HG03378 (cell line): ENCODE measurements at regions not wholly inside any gene's neighbourhood (a gene's known extent, or its start where the extent isn't known, plus 50 kb on each side); places are given as distances from the start of the nearest gene placed in this dataset.
"Not testable (repeated sequence)": the region's sequence is repeated elsewhere in the genome, so short reads cannot be mapped to it uniquely, and the experiment has no call there.

ENCODE experiments used
- ATAC-seq: cut with Tn5 transposase; IDR thresholded peaks from one replicate; pipeline ENCODE4 v1.9.1; 2021; ENCODE audit warnings: mild to moderate bottlenecking, moderate library complexity; ENCODE audit not compliant: unreplicated experiment

DNA sequence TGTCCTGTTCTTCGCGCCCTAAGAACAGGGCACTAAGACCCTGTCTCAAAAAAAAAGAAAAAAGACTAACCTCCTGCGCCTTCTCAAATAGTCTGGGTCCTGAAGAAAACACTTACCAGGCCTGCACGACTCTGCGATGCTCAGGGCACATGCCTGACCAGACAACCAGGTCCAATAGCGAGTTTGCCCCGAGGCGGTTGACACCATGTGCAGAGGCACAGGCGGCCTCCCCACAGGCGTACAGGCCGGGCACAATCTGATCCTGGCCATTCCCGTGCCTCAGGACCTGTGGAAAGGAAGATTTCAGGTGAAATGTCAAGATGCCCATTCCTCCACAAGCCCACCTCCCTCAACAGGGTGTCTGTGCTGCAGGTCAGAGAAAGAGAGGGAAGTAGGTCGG lies 65.9 kb upstream of the TNK2 start:
- ATAC-seq: not testable (repeated sequence)

DNA sequence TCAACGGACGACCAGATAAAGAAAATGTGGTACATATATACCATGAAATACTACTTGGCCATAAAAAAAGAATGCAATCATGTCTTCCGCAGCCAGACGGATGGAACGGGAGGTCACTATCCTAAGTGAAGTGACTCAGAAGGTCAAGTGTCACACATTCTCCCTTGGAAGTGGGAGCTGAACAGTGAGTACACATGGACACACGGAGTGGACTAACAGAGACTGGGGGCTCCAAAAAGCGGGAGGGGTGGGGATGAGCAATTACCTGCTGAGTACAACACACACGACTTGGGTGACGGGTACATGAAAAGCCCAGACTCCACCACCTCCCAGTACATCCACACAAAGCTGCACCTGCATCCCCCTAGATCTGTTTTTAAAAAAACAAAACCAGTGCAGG lies 62.5 kb upstream of the TNK2 start:
- ATAC-seq: not testable (repeated sequence)

DNA sequence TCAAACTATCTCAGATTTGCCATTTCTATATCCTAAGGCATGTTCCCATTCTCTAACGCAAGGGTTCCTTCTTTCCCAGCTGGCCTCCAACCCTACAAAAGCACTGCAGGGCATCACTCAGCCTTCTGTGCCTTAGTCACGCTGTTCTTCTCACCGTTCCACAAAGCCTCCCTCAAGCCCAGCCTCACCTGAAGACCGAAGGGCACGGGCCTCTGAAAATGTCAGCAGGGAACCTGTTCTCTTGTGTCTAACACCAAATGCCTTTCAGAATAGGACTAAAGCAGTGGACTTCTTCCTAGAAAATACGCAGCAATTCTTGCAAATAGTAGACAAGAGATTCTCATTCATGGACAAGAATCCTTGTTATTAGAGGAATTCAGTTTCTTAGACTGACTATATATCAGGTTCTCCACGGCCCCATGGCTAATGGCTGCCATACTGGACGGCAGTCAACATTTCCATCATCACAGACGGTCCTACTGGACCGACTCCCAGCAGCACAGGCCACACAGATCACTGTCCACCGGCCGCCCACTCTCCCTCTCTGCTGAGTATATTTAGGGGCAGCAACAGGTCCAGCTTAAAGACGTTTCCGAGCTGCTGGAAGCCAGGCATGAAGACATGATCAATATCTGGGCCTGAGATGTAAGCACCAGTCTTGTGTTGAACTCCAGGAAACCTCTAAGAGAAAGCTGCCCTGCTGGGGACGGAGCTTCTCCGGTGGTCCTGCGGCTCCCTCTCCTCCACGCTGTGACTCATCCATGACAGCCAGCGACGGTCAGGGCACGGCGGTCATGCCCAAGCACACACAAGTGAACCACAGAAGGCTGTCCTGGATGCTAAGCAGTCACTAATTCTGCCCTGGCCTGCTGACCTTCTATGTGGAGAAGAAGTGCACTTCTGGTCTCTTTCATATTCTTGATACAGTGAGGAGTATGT lies 61.8 kb upstream of the TNK2 start:
- ATAC-seq: not testable (repeated sequence)

DNA sequence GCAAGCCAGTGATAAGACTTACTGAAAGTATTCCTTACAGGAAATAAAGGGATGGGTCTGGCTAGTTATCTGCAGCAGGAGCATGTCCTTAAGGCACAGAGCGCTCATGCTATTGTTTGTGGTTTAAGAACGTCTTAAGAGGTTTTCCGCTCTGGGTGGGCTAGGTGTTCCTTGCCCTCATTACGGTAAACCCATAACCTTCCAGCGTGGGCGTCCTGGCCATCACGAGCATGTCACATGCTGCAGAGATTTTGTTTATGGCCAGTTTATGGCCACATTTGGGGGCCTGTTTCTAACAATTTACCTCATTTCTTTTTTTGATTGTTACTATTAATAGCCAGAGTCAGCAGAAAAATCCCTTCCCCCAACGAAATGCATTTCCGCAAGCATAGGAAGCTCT lies 61.0 kb upstream of the TNK2 start:
- not testable (repeated sequence) for ATAC-seq

DNA sequence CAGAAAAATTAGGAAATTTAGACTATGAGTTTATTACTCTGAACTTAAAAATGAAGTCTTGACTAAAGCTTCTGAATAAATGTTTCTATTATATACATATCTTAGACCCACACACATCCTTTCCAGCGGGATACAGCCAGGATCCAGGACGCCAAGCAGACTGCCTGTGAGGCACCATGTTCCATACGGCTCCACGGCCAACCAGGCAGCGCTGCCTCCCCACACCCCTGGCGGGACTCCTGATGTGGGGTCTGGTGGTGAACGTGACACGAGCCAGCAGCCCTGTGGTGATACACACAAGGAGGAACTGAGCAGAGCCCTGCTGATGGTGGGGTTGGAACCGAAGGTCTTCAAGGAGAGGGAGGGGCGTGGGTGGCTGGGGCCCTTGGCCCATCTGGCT lies 59.8 kb upstream of the TNK2 start:
- not testable (repeated sequence) for ATAC-seq

DNA sequence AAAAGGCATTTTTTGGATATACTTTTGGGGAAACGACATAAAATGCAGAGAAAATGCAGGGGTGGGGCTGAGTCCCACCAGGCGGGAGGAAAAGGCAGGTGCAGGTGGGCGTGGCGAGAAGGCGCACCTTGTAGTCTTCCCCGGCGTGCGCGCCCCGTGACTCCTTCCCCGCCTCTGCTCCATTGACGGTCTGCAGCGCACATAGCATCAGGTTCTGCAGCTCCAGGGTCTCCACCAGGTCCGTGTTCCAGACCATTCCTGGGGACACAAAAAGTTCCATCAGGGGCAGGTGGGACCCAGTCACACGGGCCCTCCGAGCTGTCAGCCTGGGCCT lies 59.0 kb upstream of the TNK2 start:
- not testable (repeated sequence) for ATAC-seq

DNA sequence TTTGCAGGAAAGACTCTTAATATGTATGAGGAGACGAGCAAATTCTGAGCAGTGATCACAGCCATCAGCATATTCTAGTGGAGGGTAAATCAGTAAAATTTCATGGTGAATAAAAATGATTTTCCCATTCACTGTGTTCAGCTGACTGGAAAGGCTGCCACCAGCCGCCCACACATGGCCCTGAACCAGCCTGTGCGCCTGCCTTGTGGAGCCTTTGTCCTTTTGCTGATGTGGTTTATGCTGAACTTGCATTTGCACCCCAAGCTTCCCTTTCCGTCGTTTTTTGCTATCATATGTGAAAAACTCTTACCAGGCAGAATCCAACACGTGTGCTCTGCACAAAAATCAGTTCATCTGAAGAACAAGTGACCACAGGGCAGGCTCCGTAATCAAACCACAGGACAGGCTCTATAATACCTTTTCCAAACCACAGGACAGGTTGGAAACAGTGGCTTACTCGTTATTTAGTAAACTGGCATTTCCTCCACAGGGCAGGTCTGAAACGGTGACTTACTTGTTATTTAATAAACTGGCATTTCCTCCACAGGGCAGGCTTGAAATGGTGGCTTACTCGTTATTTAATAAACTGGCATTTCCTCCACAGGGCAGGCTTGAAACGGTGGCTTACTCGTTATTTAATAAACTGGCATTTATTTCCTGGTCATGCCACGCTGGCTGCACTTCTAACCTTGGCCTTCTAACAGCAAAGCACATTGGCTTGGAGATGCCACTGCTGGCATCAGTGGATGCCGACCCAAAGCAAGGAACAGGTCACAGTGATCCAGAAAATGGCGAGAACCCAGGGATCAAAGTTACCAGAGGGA lies 58.4 kb upstream of the TNK2 start:
- not testable (repeated sequence) for ATAC-seq

DNA sequence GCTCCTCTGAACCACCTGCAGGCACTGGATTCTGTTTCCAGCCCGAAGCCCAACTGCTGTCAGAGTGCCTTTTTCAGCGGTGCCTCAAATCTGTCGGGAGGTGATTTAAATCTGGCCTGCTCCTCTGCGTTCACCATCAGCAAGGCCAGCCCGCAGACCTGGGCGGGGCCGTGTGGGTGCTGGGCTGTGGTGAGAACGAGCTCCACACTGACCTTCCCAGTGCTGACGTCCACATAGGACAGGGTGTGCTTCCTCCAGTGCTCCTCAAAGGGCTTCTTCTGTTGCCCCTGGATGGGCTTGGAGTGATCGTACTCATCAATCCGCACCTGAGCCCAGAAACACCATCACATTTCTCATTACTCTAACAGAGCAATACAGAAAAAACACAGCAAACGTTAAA lies 56.9 kb upstream of the TNK2 start:
- ATAC-seq: not testable (repeated sequence)

DNA sequence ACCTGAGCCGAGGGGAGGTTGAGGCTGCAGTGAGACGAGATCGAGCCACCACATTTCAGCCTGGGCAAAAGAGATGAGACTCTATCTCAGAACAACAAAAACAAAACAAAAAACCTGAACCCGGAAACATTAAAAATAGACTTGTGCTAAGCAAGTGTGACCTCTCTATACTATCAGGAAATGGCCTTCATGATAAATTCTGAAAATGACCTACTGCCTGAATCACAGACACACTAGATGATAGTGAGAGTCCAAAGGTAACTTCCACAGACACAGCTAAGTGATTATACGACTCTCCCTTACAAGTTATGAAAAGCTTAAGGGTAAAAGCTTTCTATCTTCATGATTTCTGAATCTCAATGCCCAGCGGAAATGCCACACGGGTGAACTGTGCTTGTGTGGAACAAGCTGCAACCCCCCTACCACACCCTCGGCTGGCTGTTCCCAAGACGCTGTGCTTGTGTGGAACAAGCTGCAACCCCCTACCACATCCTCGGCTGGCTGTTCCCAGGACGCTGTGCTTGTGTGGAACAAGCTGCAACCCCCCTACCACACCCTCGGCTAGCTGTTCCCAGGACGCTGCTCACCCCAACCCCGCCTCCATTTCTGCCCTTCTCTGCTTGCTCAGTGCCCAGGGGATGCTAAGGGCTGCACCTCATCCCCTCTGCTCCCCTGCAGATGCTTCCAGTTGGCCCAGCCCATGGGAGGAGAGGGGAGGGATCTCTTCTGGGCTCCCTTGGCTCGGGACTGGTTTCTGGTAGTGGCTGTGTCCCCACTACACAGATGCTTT lies 56.2 kb upstream of the TNK2 start:
- ATAC-seq: not testable (repeated sequence)

DNA sequence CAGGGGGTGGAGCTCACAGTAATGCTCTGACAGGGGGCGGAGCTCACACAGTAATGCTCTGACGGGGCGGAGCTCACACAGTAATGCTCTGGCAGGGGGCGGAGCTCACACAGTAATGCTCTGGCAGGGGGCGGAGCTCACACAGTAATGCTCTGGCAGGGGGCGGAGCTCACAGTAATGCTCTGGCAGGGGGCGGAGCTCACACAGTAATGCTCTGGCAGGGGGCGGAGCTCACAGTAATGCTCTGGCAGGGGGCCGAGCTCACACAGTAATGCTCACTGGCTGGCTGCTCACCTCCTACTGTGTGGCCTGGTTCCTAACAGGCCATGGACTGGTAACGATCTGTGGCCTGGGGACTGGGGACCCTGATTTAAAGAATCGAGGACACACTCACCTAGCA lies 53.9 kb upstream of the TNK2 start:
- not testable (repeated sequence) for ATAC-seq

DNA sequence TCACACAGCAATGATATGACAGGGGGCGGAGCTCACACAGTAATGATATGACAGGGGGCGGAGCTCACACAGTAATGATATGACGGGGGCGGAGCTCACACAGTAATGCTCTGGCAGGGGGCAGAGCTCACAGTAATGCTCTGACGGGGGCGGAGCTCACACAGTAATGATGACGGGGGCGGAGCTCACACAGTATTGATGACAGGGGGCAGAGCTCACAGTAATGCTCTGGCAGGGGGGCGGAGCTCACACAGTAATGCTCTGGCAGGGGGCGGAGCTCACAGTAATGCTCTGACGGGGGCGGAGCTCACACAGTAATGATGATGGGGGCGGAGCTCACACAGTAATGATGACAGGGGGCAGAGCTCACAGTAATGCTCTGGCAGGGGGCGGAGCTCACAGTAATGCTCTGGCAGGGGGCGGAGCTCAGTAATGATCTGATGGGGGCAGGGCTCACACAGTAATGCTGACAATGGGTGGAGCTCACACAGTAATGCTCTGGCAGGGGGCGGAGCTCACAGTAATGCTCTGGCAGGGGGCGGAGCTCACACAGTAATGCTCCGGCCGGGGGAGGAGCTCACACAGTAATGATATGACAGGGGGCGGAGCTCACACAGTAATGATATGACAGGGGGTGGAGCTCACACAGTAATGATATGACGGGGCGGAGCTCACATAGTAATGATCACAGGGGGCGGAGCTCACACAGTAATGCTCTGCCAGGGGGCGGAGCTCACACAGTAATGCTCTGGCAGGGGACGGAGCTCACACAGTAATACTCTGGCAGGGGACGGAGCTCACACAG lies 52.8 kb upstream of the TNK2 start:
- not testable (repeated sequence) for ATAC-seq

DNA sequence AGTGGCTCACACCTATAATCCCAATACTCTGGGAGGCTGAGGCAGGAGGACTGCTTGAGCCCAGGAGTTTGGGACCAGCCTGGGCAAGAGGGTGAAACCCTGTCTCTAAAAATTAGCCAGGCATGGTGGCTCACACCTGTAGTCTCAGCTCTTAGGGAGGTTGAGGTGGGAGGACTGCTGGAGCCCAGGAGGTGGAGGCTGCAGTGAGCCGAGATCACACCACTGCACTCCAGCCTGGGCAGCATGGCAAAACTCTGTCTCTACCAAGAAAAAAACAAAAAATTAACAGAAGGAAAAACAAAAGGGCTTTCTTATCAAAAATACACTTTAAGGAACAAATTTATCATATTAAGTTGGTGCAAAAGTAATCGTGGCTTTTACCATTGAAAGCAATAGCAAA lies 51.8 kb upstream of the TNK2 start:
- ATAC-seq: not testable (repeated sequence)

DNA sequence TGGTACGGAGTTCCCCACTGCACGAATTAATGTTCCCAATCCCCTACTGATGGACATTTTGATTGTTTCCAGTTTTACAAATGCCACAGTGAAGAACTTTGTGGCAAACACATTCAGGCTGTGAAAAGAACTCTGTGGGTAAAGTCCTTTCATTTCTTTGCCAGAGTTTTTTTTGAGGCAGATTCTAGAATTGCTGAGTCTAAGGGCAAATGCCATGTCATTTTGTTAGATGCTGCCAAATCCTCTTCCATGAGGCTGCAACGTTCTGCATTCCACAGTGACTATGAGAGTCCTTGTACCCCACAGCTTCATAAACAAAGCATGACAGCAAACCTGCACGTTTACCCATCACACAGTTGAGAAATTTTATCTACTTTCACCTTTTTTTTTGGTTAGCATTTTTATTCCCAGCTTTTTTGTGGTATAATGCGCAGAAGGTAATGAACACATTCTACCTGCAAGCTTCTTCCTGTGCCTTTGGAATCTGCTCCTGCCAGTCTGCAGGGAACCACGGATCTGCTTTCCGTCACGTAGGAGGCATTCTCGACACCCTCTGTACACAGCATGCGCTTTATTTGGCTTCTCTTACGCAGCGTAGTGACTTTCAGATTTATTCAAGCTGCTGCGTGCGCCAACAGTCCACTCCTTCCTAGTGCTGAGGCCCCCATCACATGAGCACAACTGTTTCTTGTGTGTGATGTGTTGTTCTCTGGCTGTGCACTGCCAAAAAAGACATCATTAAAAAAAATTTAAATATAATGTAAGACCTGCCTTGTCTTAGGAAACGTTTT lies 51.2 kb upstream of the TNK2 start:
- ATAC-seq: not testable (repeated sequence)

DNA sequence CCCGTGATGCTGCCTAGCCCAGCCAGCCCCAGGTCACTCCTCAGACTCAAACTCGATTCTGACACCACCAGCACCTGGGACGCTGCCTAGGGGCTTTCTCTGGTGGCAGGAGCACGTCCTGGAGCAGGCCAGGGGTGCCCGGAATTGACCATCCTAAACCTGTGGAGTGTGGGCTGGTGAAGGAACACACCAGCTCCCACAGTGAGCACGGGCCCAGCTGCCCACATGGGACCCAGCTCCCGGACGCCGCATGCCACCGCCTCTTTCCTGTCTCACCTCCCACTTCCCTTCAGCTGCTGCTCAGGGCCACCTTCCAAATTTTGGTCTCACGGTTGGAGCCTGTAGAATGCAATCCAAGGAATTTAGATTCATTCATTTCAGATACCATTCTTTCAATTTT lies 50.4 kb upstream of the TNK2 start:
- ATAC-seq: not testable (repeated sequence)
